ENCODE measurements at regions not wholly inside any gene's neighbourhood (a gene's known extent, or its start where the extent isn't known, plus 50 kb on each side); places are given as distances from the start of the nearest gene placed in this dataset.

DNA sequence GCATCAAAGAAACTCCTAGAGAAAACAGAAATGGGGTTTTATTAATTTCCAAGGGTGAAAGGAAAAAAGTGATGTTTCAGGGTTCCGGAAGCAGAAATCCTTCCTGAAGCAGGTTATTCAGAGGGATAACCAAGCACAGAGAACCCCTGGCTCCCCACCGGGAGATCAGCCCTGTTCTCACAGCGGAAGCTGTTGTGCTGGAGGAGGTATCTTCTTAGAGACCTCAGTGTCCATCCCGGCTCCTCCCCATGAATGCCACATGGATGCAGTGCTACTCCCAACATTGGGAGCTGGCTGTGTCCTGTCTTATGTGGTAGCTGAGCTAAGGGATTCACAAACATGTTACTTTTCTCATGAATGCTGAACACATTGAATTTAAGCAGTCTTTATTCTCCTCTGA, 80.9 kb upstream of the IRX2 start (continued):
- TF ChIP-seq, protein P1, sequence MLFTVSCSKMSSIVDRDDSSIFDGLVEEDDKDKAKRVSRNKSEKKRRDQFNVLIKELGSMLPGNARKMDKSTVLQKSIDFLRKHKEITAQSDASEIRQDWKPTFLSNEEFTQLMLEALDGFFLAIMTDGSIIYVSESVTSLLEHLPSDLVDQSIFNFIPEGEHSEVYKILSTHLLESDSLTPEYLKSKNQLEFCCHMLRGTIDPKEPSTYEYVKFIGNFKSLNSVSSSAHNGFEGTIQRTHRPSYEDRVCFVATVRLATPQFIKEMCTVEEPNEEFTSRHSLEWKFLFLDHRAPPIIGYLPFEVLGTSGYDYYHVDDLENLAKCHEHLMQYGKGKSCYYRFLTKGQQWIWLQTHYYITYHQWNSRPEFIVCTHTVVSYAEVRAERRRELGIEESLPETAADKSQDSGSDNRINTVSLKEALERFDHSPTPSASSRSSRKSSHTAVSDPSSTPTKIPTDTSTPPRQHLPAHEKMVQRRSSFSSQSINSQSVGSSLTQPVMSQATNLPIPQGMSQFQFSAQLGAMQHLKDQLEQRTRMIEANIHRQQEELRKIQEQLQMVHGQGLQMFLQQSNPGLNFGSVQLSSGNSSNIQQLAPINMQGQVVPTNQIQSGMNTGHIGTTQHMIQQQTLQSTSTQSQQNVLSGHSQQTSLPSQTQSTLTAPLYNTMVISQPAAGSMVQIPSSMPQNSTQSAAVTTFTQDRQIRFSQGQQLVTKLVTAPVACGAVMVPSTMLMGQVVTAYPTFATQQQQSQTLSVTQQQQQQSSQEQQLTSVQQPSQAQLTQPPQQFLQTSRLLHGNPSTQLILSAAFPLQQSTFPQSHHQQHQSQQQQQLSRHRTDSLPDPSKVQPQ (CRISPR knock-in tag; IDR thresholded peaks at IDR 0.05; ENCODE audit: borderline replicate concordance), result no peak
- TF ChIP-seq SP1 (CRISPR knock-in tag; IDR thresholded peaks at IDR 0.05), result no peak

DNA sequence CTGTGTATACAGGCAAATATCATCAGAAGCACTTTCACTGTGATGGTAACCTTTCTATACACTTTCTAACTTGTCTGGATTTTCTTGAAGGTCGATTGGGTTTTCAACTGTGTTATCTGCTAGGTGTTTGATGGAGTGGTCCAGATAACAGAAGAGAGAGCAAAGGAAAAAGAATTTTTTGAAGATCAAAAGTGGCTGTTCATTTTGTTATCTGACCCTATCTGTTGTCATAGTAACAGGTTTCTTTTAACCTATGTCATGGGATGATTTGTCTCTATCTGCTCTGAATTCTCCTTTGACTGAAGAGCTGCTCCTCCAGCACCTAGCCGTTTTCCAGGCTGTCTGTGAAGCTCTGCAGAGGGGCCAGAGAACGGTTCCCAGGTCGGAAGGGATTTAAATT, 77.8 kb upstream of the IRX2 start:
- no TSS peak for BruUV-seq (replicated peaks)
- in situ Hi-C loops (cut with MboI) (no loop called here), intact Hi-C loops (cut with micrococcal nuclease) (no loop called here)
- Histone ChIP-seq H2AFZ (ENCODE audit: low read depth, low read length) (no peak overlapping the region), H3K36me3 (ENCODE audit: control insufficient read depth, insufficient read depth, low read length) (no peaks in the 10 kb centered on the region), H3K27ac (ENCODE audit: extremely low read depth, low read depth, low read length) (no peak overlapping the region), H4K20me1 (replicated peaks; ENCODE audit: control insufficient read depth, insufficient read depth, low read length) (no peaks in the 10 kb centered on the region), H3K27me3 (ENCODE audit: control insufficient read depth in 2 of 2, insufficient read depth in 2 of 2, low read length in 2 of 2) (peaks cover 2 to 7% of the 10 kb centered on the region in 2 experiments; a peak in 1 of 5 replicates), H3K4me1 (replicated peaks in 1 of 2; ENCODE audit: control insufficient read depth in 2 of 2, insufficient read depth in 2 of 2, low read length in 2 of 2) (no peaks in the 10 kb centered on the region), H3K9ac (ENCODE audit: insufficient read depth in 1 of 2, low read depth in 2 of 2, low read length in 2 of 2) (no peak overlapping the region), H3K79me2 (ENCODE audit: control insufficient read depth, insufficient read depth, low read length) (no peaks in the 10 kb centered on the region), H3K9me1 (ENCODE audit: control insufficient read depth, insufficient read depth, low read length) (no peaks in the 10 kb centered on the region), H3K4me2 (ENCODE audit: insufficient read depth, low read length) (no peak overlapping the region), H3K9me3 (replicated peaks; ENCODE audit: control insufficient read depth, insufficient read depth, low read depth, low read length) (no peaks in the 10 kb centered on the region), H3K4me3 (no peak overlapping the region)
- 0% methylated on average over 4 of the region's 4 CpGs for WGBS (ENCODE audit: insufficient coverage, low coverage, missing lambda C conversion rate)
- ChIA-PET POLR2A (no interaction called here), CTCF (ENCODE audit: low intra/inter-chr PET ratio) (no interaction called here)
- ATAC-seq, result no peak
- FAIRE-seq, result no peak
- no peak for TF ChIP-seq ZNF274 (IDR thresholded peaks at IDR 0.05; ENCODE audit: borderline replicate concordance, low read depth, low read length)
- TF ChIP-seq RFX1 (IDR thresholded peaks at IDR 0.05), result peak; percentile 79
- DNase-seq (ENCODE audit: extremely low read depth in 1 of 4, low spot score in 3 of 4), result no peak
